ENCODE measurements at regions not wholly inside any gene's neighbourhood (a gene's known extent, or its start where the extent isn't known, plus 50 kb on each side); places are given as distances from the start of the nearest gene placed in this dataset.

DNA sequence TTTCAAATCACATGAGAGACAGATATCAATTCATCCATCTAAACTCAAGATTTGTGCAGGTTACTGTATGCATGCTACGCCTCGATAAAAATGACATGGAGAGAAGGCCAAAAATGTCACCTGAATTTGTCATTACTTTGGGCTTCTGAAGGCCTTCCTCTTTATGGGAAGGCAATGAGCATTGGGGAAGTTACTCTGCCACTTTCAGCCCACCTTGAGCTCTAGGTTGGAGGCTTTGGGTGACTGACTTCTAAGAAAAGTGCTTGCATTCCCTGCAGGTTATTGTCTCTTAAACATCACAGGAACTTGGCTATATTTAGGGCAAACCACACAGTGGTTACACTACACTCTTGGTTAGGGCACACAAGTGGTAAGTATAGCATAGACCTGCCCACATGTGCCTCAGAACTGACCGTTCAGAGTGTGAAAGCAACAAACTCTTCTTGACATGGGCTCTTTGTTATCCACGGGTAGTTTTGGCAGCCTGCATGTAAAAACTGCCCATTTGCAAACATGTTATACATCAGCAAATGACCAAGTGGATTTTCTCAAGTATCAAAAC lies 169.5 kb downstream of the ZNF608 start:
- TF ChIP-seq POLR2A (IDR thresholded peaks at IDR 0.05), result no peak
- TF ChIP-seq, protein P1, sequence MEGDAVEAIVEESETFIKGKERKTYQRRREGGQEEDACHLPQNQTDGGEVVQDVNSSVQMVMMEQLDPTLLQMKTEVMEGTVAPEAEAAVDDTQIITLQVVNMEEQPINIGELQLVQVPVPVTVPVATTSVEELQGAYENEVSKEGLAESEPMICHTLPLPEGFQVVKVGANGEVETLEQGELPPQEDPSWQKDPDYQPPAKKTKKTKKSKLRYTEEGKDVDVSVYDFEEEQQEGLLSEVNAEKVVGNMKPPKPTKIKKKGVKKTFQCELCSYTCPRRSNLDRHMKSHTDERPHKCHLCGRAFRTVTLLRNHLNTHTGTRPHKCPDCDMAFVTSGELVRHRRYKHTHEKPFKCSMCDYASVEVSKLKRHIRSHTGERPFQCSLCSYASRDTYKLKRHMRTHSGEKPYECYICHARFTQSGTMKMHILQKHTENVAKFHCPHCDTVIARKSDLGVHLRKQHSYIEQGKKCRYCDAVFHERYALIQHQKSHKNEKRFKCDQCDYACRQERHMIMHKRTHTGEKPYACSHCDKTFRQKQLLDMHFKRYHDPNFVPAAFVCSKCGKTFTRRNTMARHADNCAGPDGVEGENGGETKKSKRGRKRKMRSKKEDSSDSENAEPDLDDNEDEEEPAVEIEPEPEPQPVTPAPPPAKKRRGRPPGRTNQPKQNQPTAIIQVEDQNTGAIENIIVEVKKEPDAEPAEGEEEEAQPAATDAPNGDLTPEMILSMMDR (IDR thresholded peaks at IDR 0.05), result no peak
- intact Hi-C loops (cut with DNase I), result no loop called here
- no peaks in the 10 kb centered on the region for H3K36me3 ChIP-seq
- H3K4me3 ChIP-seq (replicated peaks in 1 of 3), result no peak overlapping the region
- no peak overlapping the region for H3K27ac ChIP-seq
- peaks cover 47 to 50% of the 10 kb centered on the region in 2 donors for H3K4me1 ChIP-seq
- no peaks in the 10 kb centered on the region for H3K9me3 ChIP-seq
- no peak for DNase-seq
- H3K27me3 ChIP-seq, result no peaks in the 10 kb centered on the region
- 56 to 68% methylated on average over 4 of the region's 4 CpGs for WGBS, 2 donors

DNA sequence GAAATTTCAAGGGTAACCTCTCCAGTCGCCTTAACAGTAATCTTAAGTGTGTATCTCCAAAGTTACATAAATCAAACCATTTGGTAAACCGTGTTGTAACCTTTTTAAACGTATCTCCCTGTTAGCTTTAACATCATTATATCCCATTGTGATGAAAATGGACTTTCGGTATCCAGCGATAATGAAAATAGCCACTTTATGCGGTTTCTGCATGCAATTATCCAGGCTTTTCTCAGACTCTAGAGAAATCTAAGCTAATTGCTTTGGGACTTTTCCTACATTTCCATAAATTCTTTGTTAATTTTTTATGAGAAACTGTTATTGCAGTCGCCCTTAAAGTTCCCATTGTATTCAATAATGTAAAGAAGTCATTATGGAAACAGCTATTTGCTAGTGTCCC lies 170.7 kb downstream of the ZNF608 start:
- H3K27me3 ChIP-seq, result no peaks in the 10 kb centered on the region
- no peaks in the 10 kb centered on the region for H3K9me3 ChIP-seq
- no peak for TF ChIP-seq POLR2A (IDR thresholded peaks at IDR 0.05)
- TF ChIP-seq, protein P1 (IDR thresholded peaks at IDR 0.05), result no peak
- H3K4me3 ChIP-seq (replicated peaks in 1 of 3), result no peak overlapping the region
- peak overlapping the region in 1 of 3 donors; percentile 51 for H3K27ac ChIP-seq
- H3K36me3 ChIP-seq, result no peaks in the 10 kb centered on the region
- 94 to 97% methylated on average over 7 of the region's 7 CpGs for WGBS, 2 donors
- DNase-seq, result no peak
- H3K4me1 ChIP-seq, result peaks cover 40 to 42% of the 10 kb centered on the region in 2 donors
- intact Hi-C loops (cut with DNase I), result no loop called here

DNA sequence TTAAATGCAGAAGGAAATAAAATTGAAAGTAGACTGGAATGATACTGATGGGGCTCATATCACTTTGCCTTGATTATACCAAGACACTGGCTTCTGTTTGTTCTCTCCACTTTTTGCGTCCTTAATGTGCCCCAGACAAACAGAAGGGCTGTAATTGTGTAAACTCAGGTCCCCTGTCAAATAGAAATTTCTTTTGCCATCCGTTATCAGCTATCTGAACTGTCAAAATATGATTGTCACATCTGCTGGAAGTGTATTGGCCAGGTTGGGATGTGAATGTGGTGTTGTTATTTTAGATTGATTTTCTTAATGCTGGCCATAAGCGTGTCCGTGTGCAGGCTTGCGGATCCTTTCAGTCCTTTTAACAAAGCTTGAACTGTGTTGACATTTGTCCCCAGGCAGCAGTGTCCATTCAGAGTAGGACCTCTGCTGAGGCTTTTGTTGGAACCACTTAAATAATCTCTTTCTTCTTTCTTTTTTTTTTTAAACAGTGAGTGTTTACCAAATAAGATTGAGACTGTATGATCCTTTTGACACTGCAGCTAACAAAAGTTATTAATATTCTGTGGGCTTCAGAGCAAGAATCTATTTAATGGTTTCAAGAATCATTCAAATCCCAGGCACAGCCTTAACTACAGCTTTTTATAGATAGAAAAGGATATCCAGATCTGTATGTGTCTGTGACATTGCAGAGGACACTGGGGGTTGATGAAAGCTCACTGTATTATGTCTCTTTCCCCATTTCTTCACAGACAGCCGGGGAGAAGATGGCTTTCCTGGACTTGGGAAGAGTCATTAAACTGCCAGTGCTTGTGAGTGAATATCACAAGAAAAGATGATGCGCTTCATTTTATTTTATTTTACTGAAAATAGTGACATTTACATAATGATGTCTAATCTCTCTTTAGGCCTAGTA lies 171.7 kb downstream of the ZNF608 start:
- WGBS, 2 donors, result 68 to 71% methylated on average over 7 of the region's 7 CpGs
- intact Hi-C loops (cut with DNase I), result no loop called here
- peak; percentile 35 to 65 for DNase-seq

DNA sequence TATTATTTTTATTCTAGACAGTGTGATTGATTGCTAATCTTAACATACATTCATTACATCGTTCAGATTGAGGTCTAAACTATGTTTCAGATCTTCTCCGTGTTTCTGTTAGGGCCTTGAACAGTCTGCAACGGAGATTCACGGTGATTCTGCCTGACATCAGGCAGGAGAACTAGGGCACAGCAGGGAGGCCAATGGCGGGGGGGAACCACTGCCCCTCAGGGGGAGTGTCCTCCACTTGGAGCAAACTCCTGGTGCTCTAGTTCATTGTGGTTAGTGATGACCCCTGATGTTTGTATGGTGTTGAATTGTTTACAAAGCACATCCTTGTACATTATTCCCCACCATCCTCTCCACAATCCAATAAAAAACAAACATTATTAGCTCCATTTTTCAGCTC lies 173.5 kb downstream of the ZNF608 start:
- Histone ChIP-seq H3K36me3 (no peaks in the 10 kb centered on the region), H3K4me3 (replicated peaks in 1 of 3) (no peak overlapping the region), H3K27ac (peak overlapping the region in 1 of 3 donors; percentile 24), H3K9me3 (no peaks in the 10 kb centered on the region), H3K27me3 (no peaks in the 10 kb centered on the region), H3K4me1 (peaks cover 47% of the 10 kb centered on the region in 2 donors)
- TF ChIP-seq POLR2A (IDR thresholded peaks at IDR 0.05), result no peak
- TF ChIP-seq, protein P1 (IDR thresholded peaks at IDR 0.05), result no peak
- DNase-seq, result no peak
- intact Hi-C loops (cut with DNase I), result no loop called here
- 71 to 89% methylated on average over 5 of the region's 5 CpGs for WGBS, 2 donors

More for the DNA sequence above, 171.7 kb downstream of the ZNF608 start:
- Histone ChIP-seq H3K36me3 (no peaks in the 10 kb centered on the region), H3K27ac (peak overlapping the region in 2 of 3 donors; percentile 41 to 51), H3K4me3 (replicated peaks in 1 of 3) (no peak overlapping the region), H3K4me1 (peaks cover 47% of the 10 kb centered on the region in 2 donors), H3K27me3 (no peaks in the 10 kb centered on the region), H3K9me3 (no peaks in the 10 kb centered on the region)
- TF ChIP-seq, protein P1 (IDR thresholded peaks at IDR 0.05), result no peak
- no peak for TF ChIP-seq POLR2A (IDR thresholded peaks at IDR 0.05)

Data from thyroid gland (tissue), 4 donors.